HG02840 (cell line): ENCODE measurements at regions not wholly inside any gene's neighbourhood (a gene's known extent, or its start where the extent isn't known, plus 50 kb on each side); places are given as distances from the start of the nearest gene placed in this dataset.
"Not testable (repeated sequence)": the region's sequence is repeated elsewhere in the genome, so short reads cannot be mapped to it uniquely, and the experiment has no call there.

Source experiments
- ATAC-seq: cut with Tn5 transposase; IDR thresholded peaks from one replicate; pipeline ENCODE4 v1.9.1; 2021; ENCODE audit warnings: mild to moderate bottlenecking, moderate library complexity, moderate number of reproducible peaks; ENCODE audit not compliant: unreplicated experiment, low FRiP score

- ATAC-seq, result no peak
These were observed 95.2 kb upstream of the HS6ST1 start for GRCh38 chr2:128413718-128414341.

DNA sequence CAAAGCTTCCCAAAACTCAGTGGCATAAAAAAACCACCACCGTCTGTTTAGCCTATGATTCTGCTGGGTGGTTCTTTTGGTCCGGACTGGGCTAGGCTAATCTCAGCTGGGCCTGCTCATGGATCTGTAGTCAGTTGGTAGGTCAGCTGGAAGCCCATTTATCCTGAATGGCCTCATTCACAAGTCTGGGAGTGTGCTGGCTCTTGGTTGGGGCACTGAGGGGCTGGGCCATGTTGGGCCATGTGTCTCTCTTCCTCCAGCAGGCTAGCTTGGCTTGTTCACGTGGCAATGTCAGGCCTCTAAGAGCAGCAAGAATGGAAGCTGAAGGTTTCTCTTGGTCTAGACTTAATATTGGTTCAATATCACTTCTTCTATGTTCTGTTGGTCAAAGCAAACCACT, 95.7 kb upstream of the HS6ST1 start:
- ATAC-seq, result no peak

GRCh38 chr2:128414946-128415778, 96.5 kb upstream of the HS6ST1 start:
- ATAC-seq, result no peak

- no peak for ATAC-seq
These were observed 97.1 kb upstream of the HS6ST1 start for GRCh38 chr2:128415779-128416061.

DNA sequence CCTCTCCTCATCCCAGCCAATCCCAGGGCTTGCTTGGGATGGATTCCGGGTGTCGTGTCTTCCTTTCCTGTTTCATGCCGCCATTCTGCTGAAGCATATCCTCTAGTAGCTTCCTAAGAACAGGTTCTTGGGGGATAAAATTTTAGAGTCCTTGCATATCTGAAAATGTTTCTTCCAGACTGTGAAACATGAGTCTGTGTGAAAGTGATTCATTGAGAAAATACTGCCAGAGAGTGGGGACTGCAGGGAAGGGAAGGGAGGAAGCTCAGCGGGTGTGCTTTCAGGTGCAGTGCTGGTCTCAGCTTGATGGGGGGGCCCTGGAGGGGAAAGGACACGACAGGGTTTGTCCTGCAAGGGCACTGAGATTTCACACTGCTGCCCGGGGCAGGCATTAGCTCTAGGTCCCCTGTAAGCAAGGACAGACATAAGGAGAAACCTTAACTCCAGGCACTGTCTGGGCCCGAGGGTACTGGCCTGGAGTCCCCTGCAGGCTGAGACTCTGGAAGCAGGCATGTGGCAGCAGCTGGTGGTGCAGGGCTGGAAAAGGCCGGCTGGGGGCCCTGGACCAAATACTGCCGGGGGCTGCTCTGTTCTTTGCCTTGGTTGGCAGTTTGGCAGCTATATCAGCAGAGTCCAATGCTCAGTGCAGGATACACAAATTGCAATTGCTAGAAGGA, 97.6 kb upstream of the HS6ST1 start:
- ATAC-seq, result no peak

DNA sequence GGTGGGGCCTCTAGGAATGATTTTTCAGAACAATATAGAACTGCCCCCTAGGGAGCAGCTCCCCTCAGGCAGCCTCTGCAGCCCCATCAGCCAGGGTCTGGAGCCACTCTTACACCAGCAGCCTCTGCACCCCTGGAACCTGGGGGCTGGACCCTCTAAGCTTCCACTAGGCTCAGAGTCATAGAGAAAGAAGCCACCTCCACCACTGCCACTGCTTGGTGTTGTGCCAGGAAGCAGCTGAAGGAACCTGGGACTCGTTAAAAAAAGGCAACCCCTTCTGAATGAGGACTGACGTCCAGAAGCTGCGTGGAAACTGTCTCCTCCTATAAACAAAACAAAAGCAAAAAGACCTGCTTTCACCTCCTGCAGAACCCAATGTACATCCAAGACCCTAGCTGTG, 98.1 kb upstream of the HS6ST1 start:
- ATAC-seq, result no peak

DNA sequence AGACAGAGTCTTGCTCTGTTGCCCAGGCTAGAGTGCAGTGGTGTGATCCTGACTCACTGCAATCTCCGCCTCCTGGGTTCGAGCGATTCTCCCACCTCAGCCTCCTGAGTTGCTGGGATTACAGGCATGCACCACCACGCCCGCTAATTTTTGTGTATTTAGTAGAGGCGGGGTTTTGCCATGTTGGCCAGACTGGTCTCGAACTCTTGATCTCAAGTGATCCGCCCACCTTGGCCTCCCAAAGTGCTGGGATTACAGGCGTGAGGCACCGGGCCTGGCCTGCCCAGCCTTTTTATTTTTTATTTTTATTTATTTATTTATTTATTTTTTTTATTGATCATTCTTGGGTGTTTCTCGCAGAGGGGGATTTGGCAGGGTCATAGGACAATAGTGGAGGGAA, 98.6 kb upstream of the HS6ST1 start:
- not testable (repeated sequence) for ATAC-seq

DNA sequence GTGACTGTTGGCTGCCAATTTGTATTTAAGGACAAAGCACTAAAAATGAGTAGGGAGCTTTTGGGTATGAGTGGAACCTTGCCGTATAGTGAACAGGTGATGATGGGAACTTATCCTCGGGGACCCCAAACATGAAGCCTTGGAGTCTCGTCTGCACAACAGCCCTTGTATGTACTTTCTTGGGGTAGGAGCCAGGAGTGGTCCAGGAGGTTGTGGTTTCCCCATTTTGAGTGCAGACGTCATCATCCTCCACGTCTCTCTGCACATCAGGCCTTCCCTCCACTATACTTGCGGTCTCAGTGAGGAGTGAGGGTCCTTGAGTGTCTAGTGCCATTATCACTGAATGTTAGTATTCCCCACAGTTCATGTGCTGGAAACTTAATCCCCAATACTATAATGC, 101.5 kb upstream of the HS6ST1 start:
- no peak for ATAC-seq

DNA sequence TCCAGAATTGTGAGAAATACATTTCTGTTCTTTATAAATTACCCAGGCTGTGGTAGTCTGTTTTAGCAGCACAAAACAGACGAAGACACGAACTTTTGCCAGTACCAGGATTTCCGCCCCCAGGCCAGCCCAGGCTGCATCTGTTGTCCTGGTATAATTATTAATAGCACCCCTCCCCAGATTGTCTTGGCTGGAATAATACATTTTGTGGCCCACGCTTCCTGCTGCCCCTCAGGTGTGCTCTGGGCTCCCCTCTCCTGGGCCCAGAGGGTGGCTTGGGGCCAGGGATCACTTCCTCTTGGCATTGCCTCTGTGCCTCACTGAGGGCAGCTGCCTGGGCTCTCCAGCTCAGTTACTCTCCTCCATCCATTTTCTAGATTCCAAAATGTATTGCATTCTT, 102.1 kb upstream of the HS6ST1 start:
- no peak for ATAC-seq

DNA sequence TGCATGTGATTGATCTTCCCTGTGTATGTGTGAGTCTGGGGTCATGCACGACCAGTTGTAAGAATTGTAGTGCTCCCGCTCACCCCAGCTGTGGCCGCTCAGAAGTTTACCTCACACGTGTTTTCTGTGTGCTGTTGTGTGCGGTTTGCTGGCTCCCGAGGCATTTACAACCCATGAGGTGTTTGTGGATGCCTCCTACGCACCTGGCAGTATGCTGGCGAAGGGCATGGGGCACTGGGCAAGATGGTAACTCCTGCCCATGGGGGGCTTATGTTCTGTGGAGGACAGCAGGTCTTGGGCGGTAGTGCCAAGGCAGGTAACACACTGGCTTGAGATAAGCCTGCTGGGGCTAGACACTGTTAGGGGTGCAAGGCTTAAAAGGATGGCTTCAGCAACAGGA, 102.6 kb upstream of the HS6ST1 start:
- ATAC-seq, result no peak

DNA sequence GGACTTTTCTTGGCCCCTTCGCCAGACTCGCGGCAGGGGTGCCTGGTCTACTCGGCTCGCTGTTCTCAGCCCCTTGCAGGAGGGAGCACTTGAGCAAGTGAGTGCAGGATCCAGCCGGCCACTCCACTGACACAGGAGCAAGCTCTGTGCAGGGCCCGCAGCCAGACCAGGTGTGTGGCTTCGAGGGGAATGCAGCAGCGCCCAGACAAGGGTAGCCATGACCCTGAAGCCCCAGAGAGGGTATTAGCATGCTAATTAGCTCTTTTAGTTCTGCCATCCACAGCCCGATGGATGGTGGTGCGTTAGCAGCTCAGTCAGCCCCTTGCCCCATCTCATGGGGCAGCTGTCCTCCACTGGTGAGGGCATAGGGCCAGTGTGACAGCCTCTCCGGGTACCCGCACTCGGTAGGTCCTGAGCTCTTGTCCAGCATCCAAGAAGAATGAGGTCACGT, 103.2 kb upstream of the HS6ST1 start:
- no peak for ATAC-seq

DNA sequence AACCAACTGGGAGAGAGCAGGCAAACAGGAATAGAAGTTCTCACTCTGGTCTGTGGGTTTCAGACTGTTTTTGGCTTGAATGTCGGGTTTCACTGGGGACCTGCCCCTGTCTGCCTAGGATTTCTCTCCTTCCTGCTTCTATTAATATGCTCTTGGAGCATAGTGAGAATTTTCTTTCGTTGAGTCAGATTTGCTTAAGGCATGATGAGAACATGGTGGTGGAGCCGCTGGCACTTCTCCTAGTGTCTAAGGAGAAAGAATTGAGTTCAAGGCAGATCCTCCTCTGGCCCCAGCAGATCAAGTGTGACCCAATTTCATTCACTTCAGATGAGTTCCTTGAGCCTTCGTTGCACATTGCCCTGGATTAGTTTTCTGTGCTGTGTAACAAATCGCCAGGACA, 103.9 kb upstream of the HS6ST1 start:
- no peak for ATAC-seq

- no peak for ATAC-seq
These were observed 105.1 kb upstream of the HS6ST1 start for GRCh38 chr2:128423788-128424165.

- no peak for ATAC-seq
These were observed 105.9 kb upstream of the HS6ST1 start for GRCh38 chr2:128424406-128425171.

GRCh38 chr2:128425216-128425615, 106.5 kb upstream of the HS6ST1 start:
- ATAC-seq, result no peak

GRCh38 chr2:128425731-128426620, 107.3 kb upstream of the HS6ST1 start:
- ATAC-seq, result no peak

DNA sequence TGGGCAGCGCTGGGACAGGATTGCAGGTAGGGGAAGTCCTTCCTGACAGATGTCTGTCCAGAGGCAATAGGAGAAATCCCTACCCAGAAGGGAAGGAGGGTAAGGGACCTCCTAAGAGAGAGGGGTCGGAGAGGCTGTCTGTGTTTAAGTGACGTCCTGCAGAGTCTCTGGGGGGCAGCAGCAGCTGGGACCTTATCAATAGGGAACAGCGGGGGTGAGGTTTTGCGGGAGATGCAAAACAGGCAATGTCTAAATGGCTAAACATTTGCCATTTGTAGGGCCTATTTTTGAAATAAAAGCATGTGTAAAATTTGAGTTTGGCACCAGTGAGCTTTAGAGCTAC, 108.7 kb upstream of the HS6ST1 start:
- ATAC-seq, result no peak

DNA sequence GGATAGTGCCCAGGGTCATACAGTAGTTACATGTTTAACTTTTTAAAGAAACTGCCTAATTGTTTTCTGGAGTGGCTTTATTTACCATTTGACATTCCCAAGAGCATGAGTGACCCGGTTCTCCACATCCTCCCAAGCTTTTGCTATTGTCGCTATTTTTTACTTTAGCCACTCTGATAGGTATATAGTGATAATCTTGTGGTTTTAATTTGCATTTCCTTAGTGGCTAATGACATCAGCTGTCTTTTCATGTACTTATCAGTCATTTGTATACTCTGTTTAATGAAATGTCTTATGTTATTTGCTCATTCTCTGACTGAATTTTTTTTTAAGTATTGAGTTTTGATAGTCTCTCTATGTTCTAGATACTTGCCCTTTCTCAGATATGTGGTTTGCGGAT, 109.7 kb upstream of the HS6ST1 start:
- no peak for ATAC-seq

DNA sequence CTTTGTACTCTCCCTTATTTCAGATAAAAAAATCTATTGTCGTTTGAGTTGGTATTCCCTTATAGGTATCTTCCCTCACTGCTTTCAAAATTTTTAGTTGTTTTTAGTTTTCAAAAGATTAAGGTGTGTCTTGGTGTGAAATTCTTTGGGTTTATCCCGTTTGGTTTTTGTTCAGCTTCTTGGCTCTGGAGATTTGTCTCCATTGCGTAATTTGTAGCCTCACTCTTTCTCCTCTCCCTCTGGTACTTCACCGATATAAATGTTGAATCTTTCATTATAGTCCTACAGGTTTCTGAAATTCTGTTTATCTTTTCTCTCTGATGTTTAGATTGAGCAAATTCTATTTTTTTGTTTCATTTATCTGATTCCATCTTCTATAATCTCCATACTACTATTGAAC, 113.8 kb upstream of the HS6ST1 start:
- ATAC-seq, result no peak

DNA sequence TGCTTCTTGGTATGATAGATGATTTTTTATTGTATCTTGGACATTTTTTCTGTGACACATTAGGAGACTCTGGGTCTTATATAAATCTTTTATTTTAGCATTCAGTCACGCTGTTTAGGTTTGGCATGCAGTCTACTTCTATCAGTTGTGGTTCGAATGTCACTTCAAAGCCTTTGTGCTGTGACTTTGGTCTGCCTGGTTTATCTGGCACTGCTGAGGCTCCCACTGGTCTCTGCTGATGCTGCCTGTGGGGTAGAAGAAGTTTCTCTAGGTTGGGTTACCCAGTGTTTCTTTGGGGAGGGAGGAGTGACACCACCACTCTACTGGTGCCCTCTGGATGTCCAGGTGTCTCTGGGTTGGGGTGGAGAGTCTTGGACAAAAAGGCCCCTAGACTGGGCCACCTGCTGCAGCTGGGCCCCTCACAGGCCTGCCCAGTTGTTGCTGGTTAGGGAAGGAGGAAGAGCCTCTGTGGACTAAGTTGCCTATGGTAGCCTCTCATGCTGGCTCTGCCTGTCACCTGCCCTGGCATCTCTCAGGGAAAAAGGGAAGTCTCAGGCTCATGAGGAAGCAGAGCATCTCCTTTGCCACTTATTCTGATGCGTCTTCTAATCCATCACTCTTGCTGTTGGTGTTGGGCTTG, 115.4 kb upstream of the HS6ST1 start:
- no peak for ATAC-seq
